Upper lobe of left lung (tissue), 6 donors: ENCODE measurements at regions not wholly inside any gene's neighbourhood (a gene's known extent, or its start where the extent isn't known, plus 50 kb on each side); places are given as distances from the start of the nearest gene placed in this dataset.

Experiments used
- ATAC-seq, 2 donors: fragments of 200-7000 bp; cut with Tn5 transposase; one replicate each; pipeline ENCODE4 v1.9.1; 2022; ENCODE audit warnings: mild to moderate bottlenecking in 2 of 2, moderate library complexity in 2 of 2; ENCODE audit not compliant: low FRiP score in 2 of 2
- DNase-seq, 2 donors: peaks; one replicate each; pipeline ENCODE4 v3.0.0-alpha.2; 2019 to 2020
- H3K27ac ChIP-seq, 4 donors: fragments of 200-600 bp; sonication (generic); one replicate each; pipeline ENCODE4 v1.5.1; 2016 to 2019
- H3K27me3 ChIP-seq, 4 donors: fragments of 200-600 bp; sonication (generic); one replicate each; pipeline ENCODE4 v1.5.1; 2017 to 2019
- H3K36me3 ChIP-seq, 4 donors: fragments of 200-600 bp; sonication (generic); one replicate each; pipeline ENCODE4 v1.5.1; 2016 to 2019
- H3K4me1 ChIP-seq, 4 donors: fragments of 200-600 bp; sonication (generic); one replicate each; pipeline ENCODE4 v1.5.1; 2018 to 2019
- H3K4me3 ChIP-seq, 4 donors: fragments of 200-600 bp; sonication (generic); one replicate each; pipeline ENCODE4 v1.5.1; 2017 to 2019; ENCODE audit warnings: mild to moderate bottlenecking in 2 of 4, moderate library complexity in 1 of 4
- H3K9me3 ChIP-seq, 4 donors: fragments of 200-600 bp; sonication (generic); one replicate each; pipeline ENCODE4 v1.5.1; 2018 to 2019
- EP300 ChIP-seq, 4 donors: sonication (generic); formaldehyde crosslinking; IDR thresholded peaks; one replicate each; pipeline ENCODE4 v1.5.1; 2017; ENCODE audit warnings: antibody characterized with exemption in 4 of 4, control low read depth in 2 of 4
- POLR2A ChIP-seq, 4 donors: fragments of 450-650 bp; IDR thresholded peaks; one replicate each; pipeline ENCODE4 v1.5.1; 2016 to 2017; ENCODE audit warnings: antibody characterized with exemption in 4 of 4, mild to moderate bottlenecking in 2 of 4
- POLR2AphosphoS5 ChIP-seq, 2 donors: sonication (generic); formaldehyde crosslinking; IDR thresholded peaks; one replicate each; pipeline ENCODE4 v1.5.1; 2017; ENCODE audit warnings: antibody characterized with exemption in 2 of 2
- WGBS, 2 donors: methylation state at CpG; one replicate each; pipeline ENCODE4 v1.1.5; 2017 to 2018; 5-methylcytosine and 5-hydroxymethylcytosine counted together
- TF ChIP-seq, protein P1 (sequence below), 6 experiments: fragments of 450-650 bp in 4 of 6; fragments of 200-600 bp in 2 of 6; sonication (generic) in 2 of 6; IDR thresholded peaks; one replicate each; pipeline ENCODE4 v1.5.1; 2016 to 2019; ENCODE audit warnings: antibody characterized with exemption in 6 of 6
- donor health status: DM: no; HTN: no; CAD: no; lungs with moderate emphysema.
- donor health status: DM: no; HTN: yes; CAD: no; lungs with severe emphysema.

DNA sequence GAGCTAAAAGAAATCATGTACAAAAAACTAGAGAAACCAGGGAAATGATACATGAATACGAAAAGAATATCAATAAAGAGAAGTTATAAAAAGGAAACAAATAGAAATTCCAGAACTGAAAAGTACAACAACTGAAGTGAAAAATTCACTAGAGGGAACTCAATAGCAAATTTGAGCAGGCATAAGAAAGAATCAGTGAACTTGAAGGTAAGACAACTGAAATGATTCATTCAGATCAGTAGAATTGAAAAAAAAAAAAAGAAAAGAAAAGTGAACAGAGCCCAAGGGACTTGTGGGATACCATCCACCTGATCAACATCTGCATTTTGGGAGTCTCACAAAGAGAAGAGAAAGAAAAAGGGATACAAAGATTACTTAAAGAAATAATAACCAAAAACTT lies 78.3 kb downstream of the HHEX start:
- Histone ChIP-seq H3K4me1 (no peaks in the 10 kb centered on the region), H3K36me3 (no peaks in the 10 kb centered on the region), H3K9me3 (no peaks in the 10 kb centered on the region), H3K4me3 (no peak overlapping the region), H3K27ac (no peak overlapping the region), H3K27me3 (no peaks in the 10 kb centered on the region)
- WGBS, 2 donors = 86 to 95% methylated on average over 1 of the region's 1 CpG
- DNase-seq (no peak), ATAC-seq (no peak)
- TF ChIP-seq, protein P1, sequence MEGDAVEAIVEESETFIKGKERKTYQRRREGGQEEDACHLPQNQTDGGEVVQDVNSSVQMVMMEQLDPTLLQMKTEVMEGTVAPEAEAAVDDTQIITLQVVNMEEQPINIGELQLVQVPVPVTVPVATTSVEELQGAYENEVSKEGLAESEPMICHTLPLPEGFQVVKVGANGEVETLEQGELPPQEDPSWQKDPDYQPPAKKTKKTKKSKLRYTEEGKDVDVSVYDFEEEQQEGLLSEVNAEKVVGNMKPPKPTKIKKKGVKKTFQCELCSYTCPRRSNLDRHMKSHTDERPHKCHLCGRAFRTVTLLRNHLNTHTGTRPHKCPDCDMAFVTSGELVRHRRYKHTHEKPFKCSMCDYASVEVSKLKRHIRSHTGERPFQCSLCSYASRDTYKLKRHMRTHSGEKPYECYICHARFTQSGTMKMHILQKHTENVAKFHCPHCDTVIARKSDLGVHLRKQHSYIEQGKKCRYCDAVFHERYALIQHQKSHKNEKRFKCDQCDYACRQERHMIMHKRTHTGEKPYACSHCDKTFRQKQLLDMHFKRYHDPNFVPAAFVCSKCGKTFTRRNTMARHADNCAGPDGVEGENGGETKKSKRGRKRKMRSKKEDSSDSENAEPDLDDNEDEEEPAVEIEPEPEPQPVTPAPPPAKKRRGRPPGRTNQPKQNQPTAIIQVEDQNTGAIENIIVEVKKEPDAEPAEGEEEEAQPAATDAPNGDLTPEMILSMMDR (IDR thresholded peaks at IDR 0.05) = no peak
- TF ChIP-seq POLR2AphosphoS5 (IDR thresholded peaks at IDR 0.05) = no peak
- no peak for TF ChIP-seq EP300 (IDR thresholded peaks at IDR 0.05)
- no peak for TF ChIP-seq POLR2A (IDR thresholded peaks at IDR 0.05)

DNA sequence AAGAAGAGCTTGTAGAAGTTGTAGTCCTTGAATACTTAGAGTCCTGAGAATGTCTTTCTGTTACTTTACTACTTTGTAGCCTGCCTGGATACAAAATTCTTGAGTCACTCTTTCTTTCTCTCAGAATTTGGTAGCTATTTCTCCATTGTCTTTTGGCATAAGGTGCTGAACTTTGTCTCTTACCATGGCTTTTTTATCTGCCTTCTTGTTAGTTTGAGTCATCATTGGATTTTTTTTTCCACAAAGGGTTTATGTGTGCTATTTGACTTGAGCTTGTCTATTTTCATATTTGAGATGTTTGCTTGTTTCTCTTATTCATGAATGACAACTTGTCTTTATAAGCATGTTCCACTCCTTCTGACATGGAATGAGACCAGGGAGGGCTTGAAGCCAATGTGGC lies 74.5 kb upstream of the EXOC6 start:
- no peaks in the 10 kb centered on the region for H3K9me3 ChIP-seq
- no peaks in the 10 kb centered on the region for H3K4me1 ChIP-seq
- H3K27me3 ChIP-seq = no peaks in the 10 kb centered on the region
- H3K4me3 ChIP-seq = no peak overlapping the region
- no peak overlapping the region for H3K27ac ChIP-seq
- ATAC-seq (no peak), DNase-seq (no peak)
- TF ChIP-seq POLR2AphosphoS5 (IDR thresholded peaks at IDR 0.05) (no peak), POLR2A (IDR thresholded peaks at IDR 0.05) (no peak), EP300 (IDR thresholded peaks at IDR 0.05) (no peak)
- TF ChIP-seq, protein P1 (IDR thresholded peaks at IDR 0.05) = no peak
- no peaks in the 10 kb centered on the region for H3K36me3 ChIP-seq

DNA sequence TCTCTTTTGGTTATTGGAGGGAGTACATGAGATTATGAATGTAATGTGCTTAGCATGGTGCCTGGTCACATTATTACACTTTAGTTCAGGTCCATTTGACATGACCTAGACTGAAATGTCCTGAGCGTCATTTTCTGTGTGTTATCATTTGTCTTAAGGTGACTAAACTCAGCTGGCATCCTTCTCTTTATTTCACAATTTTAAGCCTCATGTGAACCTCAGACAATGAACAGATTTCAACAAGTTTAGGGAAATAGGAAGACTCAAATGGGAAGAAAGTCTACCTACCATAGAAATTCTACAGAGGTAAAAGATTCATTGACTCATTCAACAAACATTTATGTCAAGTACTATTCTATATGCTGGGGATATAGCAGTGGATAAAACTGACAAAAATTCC lies 70.2 kb upstream of the EXOC6 start:
- Histone ChIP-seq H3K27me3 (no peaks in the 10 kb centered on the region), H3K4me1 (no peaks in the 10 kb centered on the region), H3K4me3 (no peak overlapping the region), H3K9me3 (no peaks in the 10 kb centered on the region), H3K36me3 (no peaks in the 10 kb centered on the region), H3K27ac (no peak overlapping the region)
- WGBS, 2 donors = 85 to 100% methylated on average over 1 of the region's 1 CpG
- ATAC-seq = no peak
- TF ChIP-seq POLR2A (IDR thresholded peaks at IDR 0.05) (no peak), POLR2AphosphoS5 (IDR thresholded peaks at IDR 0.05) (no peak), EP300 (IDR thresholded peaks at IDR 0.05) (no peak)
- TF ChIP-seq, protein P1 (IDR thresholded peaks at IDR 0.05) = no peak
- DNase-seq = no peak

DNA sequence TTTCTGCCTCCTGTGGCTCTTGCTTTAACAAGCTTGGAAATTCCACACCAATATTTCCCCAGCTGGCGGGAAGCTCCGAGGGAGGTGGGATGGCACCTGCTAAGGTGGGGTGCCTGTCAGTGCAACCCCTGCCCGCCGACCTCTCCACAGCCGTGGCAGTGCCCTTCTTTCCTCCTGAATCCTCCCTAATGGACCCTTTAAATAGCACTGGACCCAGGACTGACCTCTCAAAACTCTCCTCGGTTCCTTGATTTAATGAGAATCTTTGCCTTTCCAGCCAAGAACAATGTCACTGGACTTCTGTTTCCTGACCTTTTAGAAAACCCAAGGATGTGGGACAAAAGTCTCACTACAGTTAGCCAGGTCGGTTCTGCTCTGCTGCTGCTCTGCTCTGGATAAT lies 63.2 kb upstream of the EXOC6 start:
- DNase-seq = peak in 1 of 2 donors; percentile 22
- H3K9me3 ChIP-seq = no peaks in the 10 kb centered on the region
- H3K36me3 ChIP-seq = no peaks in the 10 kb centered on the region
- TF ChIP-seq, protein P1 (IDR thresholded peaks at IDR 0.05) = no peak
- no peak for TF ChIP-seq POLR2AphosphoS5 (IDR thresholded peaks at IDR 0.05)
- no peak for TF ChIP-seq EP300 (IDR thresholded peaks at IDR 0.05)
- TF ChIP-seq POLR2A (IDR thresholded peaks at IDR 0.05) = no peak
- no peak overlapping the region for H3K27ac ChIP-seq
- no peak for ATAC-seq
- H3K4me1 ChIP-seq = peaks cover 0 to 2% (median 0%) of the 10 kb centered on the region in 4 donors
- 71 to 72% methylated on average over 7 of the region's 7 CpGs for WGBS, 2 donors
- H3K4me3 ChIP-seq = no peak overlapping the region
- no peaks in the 10 kb centered on the region for H3K27me3 ChIP-seq

DNA sequence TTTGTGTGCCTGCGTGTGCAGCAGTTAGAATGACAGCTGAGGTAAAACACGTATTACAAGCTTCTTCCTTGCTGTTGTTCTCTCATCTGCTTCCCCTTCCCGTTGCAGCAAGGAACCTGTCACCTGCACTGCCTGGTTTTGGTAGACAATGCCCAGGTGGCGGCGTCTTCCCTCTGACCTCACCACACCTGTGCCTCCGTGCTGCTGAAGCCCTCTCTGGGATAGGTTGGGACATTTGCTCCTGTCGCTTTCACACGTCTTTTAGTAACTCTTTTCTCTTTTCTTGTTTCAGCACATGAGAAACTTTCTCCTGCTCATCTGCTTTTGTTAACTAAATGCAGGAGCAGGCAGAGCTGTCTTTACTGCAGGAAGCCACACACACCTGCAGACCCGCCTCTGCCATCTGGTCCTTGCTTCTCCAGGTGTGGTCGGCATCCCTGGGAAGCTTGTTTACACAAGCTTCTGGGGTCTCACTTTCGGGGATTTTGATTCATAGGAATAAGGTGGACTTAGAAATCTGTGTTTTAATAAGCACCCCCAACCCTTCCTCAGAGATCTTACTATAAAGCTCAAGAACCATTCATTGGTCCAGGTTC lies 60.7 kb upstream of the EXOC6 start:
- TF ChIP-seq POLR2AphosphoS5 (IDR thresholded peaks at IDR 0.05) (no peak), EP300 (IDR thresholded peaks at IDR 0.05) (no peak), POLR2A (IDR thresholded peaks at IDR 0.05) (no peak)
- TF ChIP-seq, protein P1 (IDR thresholded peaks at IDR 0.05) = no peak

More for the DNA sequence above, 60.7 kb upstream of the EXOC6 start:
- Histone ChIP-seq H3K4me3 (no peak overlapping the region), H3K9me3 (no peaks in the 10 kb centered on the region), H3K27ac (no peak overlapping the region), H3K36me3 (no peaks in the 10 kb centered on the region), H3K4me1 (peaks cover 0 to 3% (median 0%) of the 10 kb centered on the region in 4 donors), H3K27me3 (no peaks in the 10 kb centered on the region)
- ATAC-seq (no peak), DNase-seq (no peak)
- WGBS, 2 donors = 71 to 82% methylated on average over 11 of the region's 11 CpGs
